GM06990 (cell line): ENCODE measurements at regions not wholly inside any gene's neighbourhood (a gene's known extent, or its start where the extent isn't known, plus 50 kb on each side); places are given as distances from the start of the nearest gene placed in this dataset.

Experiments
- DNase-seq: peaks from one replicate; pipeline ENCODE4 v3.0.0-alpha.2; 2011; ENCODE audit not compliant: insufficient read length; ENCODE audit errors: extremely low read depth
- H3K27me3 ChIP-seq: replicated peaks from 2 replicates; pipeline ENCODE4 v1.6.0; 2011; ENCODE audit warnings: low read length; ENCODE audit not compliant: control insufficient read depth, insufficient read depth
- H3K36me3 ChIP-seq: 2 replicates; pipeline ENCODE4 v1.5.1; 2011; ENCODE audit warnings: low read length; ENCODE audit not compliant: control insufficient read depth, insufficient read depth
- H3K4me3 ChIP-seq: replicated peaks from 2 replicates; pipeline ENCODE4 v1.5.1; 2011; ENCODE audit warnings: low read depth, mild to moderate bottlenecking, control low read depth, low read length
- CTCF ChIP-seq: IDR thresholded peaks from 2 replicates; pipeline ENCODE4 v1.5.1; 2011; ENCODE audit warnings: low read length, control low read depth, mild to moderate bottlenecking, inconsistent platforms; ENCODE audit not compliant: insufficient read depth, poor library complexity, severe bottlenecking

GRCh38 chrX:9147726-9148125 lies 113.8 kb upstream of the FAM9B start:
- no peaks in the 10 kb centered on the region for H3K36me3 ChIP-seq
- no peak for TF ChIP-seq CTCF
- H3K27me3 ChIP-seq, result no peaks in the 10 kb centered on the region
- no peak overlapping the region for H3K4me3 ChIP-seq
- no peak for DNase-seq

- Histone ChIP-seq H3K36me3 (no peaks in the 10 kb centered on the region), H3K27me3 (no peaks in the 10 kb centered on the region), H3K4me3 (no peak overlapping the region)
- TF ChIP-seq CTCF, result no peak
- DNase-seq, result no peak
Observed at GRCh38 chrX:9148615-9149399, 114.9 kb upstream of the FAM9B start.

- no peaks in the 10 kb centered on the region for H3K27me3 ChIP-seq
- no peak for DNase-seq
- no peaks in the 10 kb centered on the region for H3K36me3 ChIP-seq
- no peak for TF ChIP-seq CTCF
- H3K4me3 ChIP-seq, result no peak overlapping the region
Observed at GRCh38 chrX:9149501-9150245, 115.7 kb upstream of the FAM9B start.

- Histone ChIP-seq H3K27me3 (no peaks in the 10 kb centered on the region), H3K4me3 (no peak overlapping the region), H3K36me3 (no peaks in the 10 kb centered on the region)
- no peak for TF ChIP-seq CTCF
- no peak for DNase-seq
Observed at GRCh38 chrX:9151772-9152307, 117.9 kb upstream of the FAM9B start.

- Histone ChIP-seq H3K36me3 (no peaks in the 10 kb centered on the region), H3K4me3 (no peak overlapping the region), H3K27me3 (no peaks in the 10 kb centered on the region)
- no peak for TF ChIP-seq CTCF
- no peak for DNase-seq
Observed at GRCh38 chrX:9153300-9153699, 119.4 kb upstream of the FAM9B start.
